HFFc6 (cell line): ENCODE measurements at regions not wholly inside any gene's neighbourhood (a gene's known extent, or its start where the extent isn't known, plus 50 kb on each side); places are given as distances from the start of the nearest gene placed in this dataset.

Experiments
- DNase-seq: peaks from one replicate; pipeline ENCODE4 v3.0.0-alpha.2; 2018
- H3K27ac Mint-ChIP-seq: 2 replicates; pipeline ENCODE4 v1.8.0; 2020; ENCODE audit warnings: mild to moderate bottlenecking, mixed read lengths
- H3K27me3 Mint-ChIP-seq: 2 replicates; pipeline ENCODE4 v1.8.0; 2021; ENCODE audit warnings: mild to moderate bottlenecking, moderate library complexity, mixed read lengths; ENCODE audit not compliant: insufficient read depth
- H3K36me3 Mint-ChIP-seq: 2 replicates; pipeline ENCODE4 v1.8.0; 2021; ENCODE audit warnings: low read depth, mixed read lengths
- H3K4me1 Mint-ChIP-seq: 2 replicates; pipeline ENCODE4 v1.8.0; 2020; ENCODE audit warnings: low read depth, mixed read lengths
- H3K4me3 Mint-ChIP-seq: 2 replicates; pipeline ENCODE4 v1.8.0; 2020; ENCODE audit warnings: mild to moderate bottlenecking, moderate library complexity, mixed read lengths
- H3K9me3 Mint-ChIP-seq: 2 replicates; pipeline ENCODE4 v1.8.0; 2020; ENCODE audit warnings: mild to moderate bottlenecking, mixed read lengths
- TF ChIP-seq, protein P1 (sequence below): fragments of 200-600 bp; sonication (generic); IDR thresholded peaks from 2 replicates; pipeline ENCODE4 v1.5.0; 2021; ENCODE audit warnings: antibody characterized with exemption, mild to moderate bottlenecking

- Mint-ChIP-seq H3K4me3 (no peak overlapping the region), H3K36me3 (no peaks in the 10 kb centered on the region), H3K27me3 (peaks cover 24% of the 10 kb centered on the region), H3K4me1 (no peaks in the 10 kb centered on the region), H3K27ac (no peak overlapping the region), H3K9me3 (peaks cover 7% of the 10 kb centered on the region)
- no peak for DNase-seq
- TF ChIP-seq, protein P1, sequence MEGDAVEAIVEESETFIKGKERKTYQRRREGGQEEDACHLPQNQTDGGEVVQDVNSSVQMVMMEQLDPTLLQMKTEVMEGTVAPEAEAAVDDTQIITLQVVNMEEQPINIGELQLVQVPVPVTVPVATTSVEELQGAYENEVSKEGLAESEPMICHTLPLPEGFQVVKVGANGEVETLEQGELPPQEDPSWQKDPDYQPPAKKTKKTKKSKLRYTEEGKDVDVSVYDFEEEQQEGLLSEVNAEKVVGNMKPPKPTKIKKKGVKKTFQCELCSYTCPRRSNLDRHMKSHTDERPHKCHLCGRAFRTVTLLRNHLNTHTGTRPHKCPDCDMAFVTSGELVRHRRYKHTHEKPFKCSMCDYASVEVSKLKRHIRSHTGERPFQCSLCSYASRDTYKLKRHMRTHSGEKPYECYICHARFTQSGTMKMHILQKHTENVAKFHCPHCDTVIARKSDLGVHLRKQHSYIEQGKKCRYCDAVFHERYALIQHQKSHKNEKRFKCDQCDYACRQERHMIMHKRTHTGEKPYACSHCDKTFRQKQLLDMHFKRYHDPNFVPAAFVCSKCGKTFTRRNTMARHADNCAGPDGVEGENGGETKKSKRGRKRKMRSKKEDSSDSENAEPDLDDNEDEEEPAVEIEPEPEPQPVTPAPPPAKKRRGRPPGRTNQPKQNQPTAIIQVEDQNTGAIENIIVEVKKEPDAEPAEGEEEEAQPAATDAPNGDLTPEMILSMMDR, result no peak
Measured at GRCh38 chr3:72204452-72204851, 419.5 kb upstream of the PROK2 start.

- peaks cover 7% of the 10 kb centered on the region for H3K9me3 Mint-ChIP-seq
- no peak overlapping the region for H3K27ac Mint-ChIP-seq
- TF ChIP-seq, protein P1, result no peak
- no peak overlapping the region for H3K4me3 Mint-ChIP-seq
- no peak for DNase-seq
- H3K4me1 Mint-ChIP-seq, result no peaks in the 10 kb centered on the region
- H3K27me3 Mint-ChIP-seq, result peaks cover 17% of the 10 kb centered on the region
- no peaks in the 10 kb centered on the region for H3K36me3 Mint-ChIP-seq
Measured at GRCh38 chr3:72203613-72204349, 418.8 kb upstream of the PROK2 start.

GRCh38 chr3:72203105-72203504 lies 418.2 kb upstream of the PROK2 start:
- DNase-seq, result no peak
- TF ChIP-seq, protein P1, result no peak
- Mint-ChIP-seq H3K36me3 (no peaks in the 10 kb centered on the region), H3K4me1 (no peaks in the 10 kb centered on the region), H3K9me3 (peaks cover 7% of the 10 kb centered on the region), H3K27ac (no peak overlapping the region), H3K4me3 (no peak overlapping the region), H3K27me3 (peaks cover 12% of the 10 kb centered on the region)

- Mint-ChIP-seq H3K9me3 (peaks cover 7% of the 10 kb centered on the region), H3K27me3 (peaks cover 17% of the 10 kb centered on the region), H3K27ac (no peak overlapping the region), H3K36me3 (no peaks in the 10 kb centered on the region), H3K4me3 (no peak overlapping the region), H3K4me1 (no peaks in the 10 kb centered on the region)
- TF ChIP-seq, protein P1, result no peak
- DNase-seq, result no peak
Measured at GRCh38 chr3:72200332-72200731, 415.4 kb upstream of the PROK2 start.

DNA sequence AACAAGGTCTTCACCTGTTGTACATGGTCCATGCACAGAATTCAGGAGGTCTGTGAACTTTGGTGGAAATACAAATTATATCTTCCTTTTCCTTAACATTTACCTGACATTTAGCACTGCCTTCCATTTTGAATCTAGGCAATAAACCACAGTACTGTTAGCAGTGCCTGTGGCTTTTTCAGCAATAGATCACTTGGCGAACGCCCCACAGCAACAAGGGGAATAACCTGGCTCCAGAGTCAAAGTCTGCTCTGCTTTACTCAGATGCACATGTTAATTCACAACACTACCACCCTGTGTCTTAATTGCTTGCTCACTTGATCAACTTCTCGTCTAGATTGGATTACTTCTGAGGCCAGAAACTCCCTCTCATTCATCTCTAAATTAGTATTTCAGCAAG lies 414.6 kb upstream of the PROK2 start:
- Mint-ChIP-seq H3K27me3 (peaks cover 15% of the 10 kb centered on the region), H3K4me1 (no peaks in the 10 kb centered on the region), H3K4me3 (no peak overlapping the region), H3K27ac (no peak overlapping the region), H3K36me3 (no peaks in the 10 kb centered on the region), H3K9me3 (peaks cover 7% of the 10 kb centered on the region)
- TF ChIP-seq, protein P1, result no peak
- no peak for DNase-seq
